Panc1 (cell line): ENCODE measurements at regions not wholly inside any gene's neighbourhood (a gene's known extent, or its start where the extent isn't known, plus 50 kb on each side); places are given as distances from the start of the nearest gene placed in this dataset.

Experiments
- CTCF ChIP-seq: fragments of 450-650 bp; IDR thresholded peaks from 2 replicates; pipeline ENCODE4 v1.5.1; 2017; ENCODE audit warnings: mild to moderate bottlenecking
- POLR2AphosphoS5 ChIP-seq: IDR thresholded peaks from 2 replicates; pipeline ENCODE4 v1.6.1; 2012; ENCODE audit warnings: mild to moderate bottlenecking, low read depth, low read length, moderate library complexity
- REST ChIP-seq, 2 experiments: IDR thresholded peaks; 2 replicates each; pipeline ENCODE4 v1.6.1; 2011 to 2012; ENCODE audit warnings: low read depth in 2 of 2, control low read depth in 1 of 2, low read length in 1 of 2, mild to moderate bottlenecking in 1 of 2, moderate library complexity in 1 of 2; ENCODE audit not compliant: insufficient read depth in 1 of 2
- SIN3A ChIP-seq: IDR thresholded peaks from 2 replicates; pipeline ENCODE4 v1.6.1; 2012; ENCODE audit warnings: low read depth, mild to moderate bottlenecking, low read length, moderate library complexity, borderline replicate concordance; ENCODE audit not compliant: insufficient read depth
- TCF7L2 ChIP-seq: IDR thresholded peaks from 2 replicates; pipeline ENCODE4 v1.6.1; 2011; ENCODE audit warnings: mild to moderate bottlenecking, low read depth, low read length, inconsistent platforms

- TF ChIP-seq CTCF (no peak), REST (IDR thresholded peaks at IDR 0.05; ENCODE audit: insufficient read depth in 1 of 2, low read depth in 2 of 2, low read length in 1 of 2) (no peak), SIN3A (no peak), POLR2AphosphoS5 (no peak), TCF7L2 (no peak)
Observed at GRCh38 chr21:16044676-16045075, 314.9 kb downstream of the USP25 start.
